GM19239 (cell line): ENCODE measurements at regions not wholly inside any gene's neighbourhood (a gene's known extent, or its start where the extent isn't known, plus 50 kb on each side); places are given as distances from the start of the nearest gene placed in this dataset.

ENCODE experiments used
- DNase-seq: peaks from one replicate; pipeline ENCODE4 v3.0.0; 2011; ENCODE audit warnings: low spot score; ENCODE audit not compliant: insufficient read length
- FAIRE-seq: peaks from 2 replicates; lab custom pipeline; 2011; peaks lifted over from hg19 to GRCh38; lab: Jason Lieb, UNC

GRCh38 chr17:13244513-13244912 lies 226.7 kb upstream of the ELAC2 start:
- no peak for FAIRE-seq
- DNase-seq: no peak

- DNase-seq: no peak
Observed at GRCh38 chr17:13243585-13243984, 225.8 kb upstream of the ELAC2 start.

GRCh38 chr17:13240851-13241250 lies 223.0 kb upstream of the ELAC2 start:
- FAIRE-seq (no peak), DNase-seq (no peak)

More at GRCh38 chr17:13243585-13243984, 225.8 kb upstream of the ELAC2 start:
- no peak for FAIRE-seq

- DNase-seq (no peak), FAIRE-seq (no peak)
Observed at GRCh38 chr17:13230350-13231264, 212.8 kb upstream of the ELAC2 start.

GRCh38 chr17:13228225-13228624 lies 210.4 kb upstream of the ELAC2 start:
- no peak for FAIRE-seq
- DNase-seq: no peak

- DNase-seq (no peak), FAIRE-seq (no peak)
Observed at GRCh38 chr17:13222975-13223374, 205.1 kb upstream of the ELAC2 start.

GRCh38 chr17:13212860-13213259 lies 195.0 kb upstream of the ELAC2 start:
- FAIRE-seq: no peak

GRCh38 chr17:13209081-13209480 lies 191.3 kb upstream of the ELAC2 start:
- DNase-seq: no peak

More at GRCh38 chr17:13212860-13213259, 195.0 kb upstream of the ELAC2 start:
- no peak for DNase-seq

GRCh38 chr17:13204607-13205237 lies 186.9 kb upstream of the ELAC2 start:
- FAIRE-seq: no peak
- no peak for DNase-seq

More at GRCh38 chr17:13209081-13209480, 191.3 kb upstream of the ELAC2 start:
- no peak for FAIRE-seq

- FAIRE-seq (no peak), DNase-seq (no peak)
Observed at GRCh38 chr17:13202835-13203234, 185.0 kb upstream of the ELAC2 start.

- DNase-seq (no peak), FAIRE-seq (no peak)
Observed at GRCh38 chr17:13200671-13201070, 182.8 kb upstream of the ELAC2 start.

- DNase-seq: no peak
- FAIRE-seq: no peak
Observed at GRCh38 chr17:13199425-13199824, 181.6 kb upstream of the ELAC2 start.

GRCh38 chr17:13197586-13197985 lies 179.8 kb upstream of the ELAC2 start:
- no peak for FAIRE-seq
- DNase-seq: no peak

- FAIRE-seq: no peak
- DNase-seq: no peak
Observed at GRCh38 chr17:13194887-13195286, 177.1 kb upstream of the ELAC2 start.

- FAIRE-seq (no peak), DNase-seq (no peak)
Observed at GRCh38 chr17:13182854-13183253, 165.0 kb upstream of the ELAC2 start.

GRCh38 chr17:13182450-13182849 lies 164.6 kb upstream of the ELAC2 start:
- no peak for DNase-seq
- no peak for FAIRE-seq

- FAIRE-seq (no peak), DNase-seq (no peak)
Observed at GRCh38 chr17:13181683-13182082, 163.9 kb upstream of the ELAC2 start.

GRCh38 chr17:13176436-13176835 lies 158.6 kb upstream of the ELAC2 start:
- DNase-seq (no peak), FAIRE-seq (no peak)

- DNase-seq (no peak), FAIRE-seq (no peak)
Observed at GRCh38 chr17:13171790-13172189, 154.0 kb upstream of the ELAC2 start.

- FAIRE-seq: no peak
- DNase-seq: no peak
Observed at GRCh38 chr17:13162361-13162760, 144.5 kb upstream of the ELAC2 start.

GRCh38 chr17:13160790-13161189 lies 143.0 kb upstream of the ELAC2 start:
- FAIRE-seq: no peak
- DNase-seq: no peak
